Heart right ventricle (tissue), 16 donors: ENCODE measurements at regions not wholly inside any gene's neighbourhood (a gene's known extent, or its start where the extent isn't known, plus 50 kb on each side); places are given as distances from the start of the nearest gene placed in this dataset.

Experiments
- ATAC-seq, 8 donors: fragments of 200-7000 bp; cut with Tn5 transposase; one replicate each; pipeline ENCODE4 v1.9.1; 2020; ENCODE audit warnings: mild to moderate bottlenecking in 8 of 8, moderate library complexity in 8 of 8, moderate number of reproducible peaks in 1 of 8
- DNase-seq, 2 donors: peaks; one replicate each; pipeline ENCODE4 v3.0.0-alpha.2; 2020
- H3K27ac ChIP-seq, 10 donors: fragments of 200-600 bp; sonication (generic) in 2 of 10; one replicate each; pipeline versions ENCODE4 v1.5.0 to v1.8.0; 2020 to 2022; ENCODE audit warnings: mild to moderate bottlenecking in 3 of 10
- H3K27me3 ChIP-seq, 7 donors: fragments of 200-600 bp; one replicate each; pipeline ENCODE4 v1.8.0; 2021 to 2022; ENCODE audit warnings: mild to moderate bottlenecking in 2 of 7
- H3K36me3 ChIP-seq, 9 donors: fragments of 200-600 bp; sonication (generic) in 1 of 9; one replicate each; pipeline versions ENCODE4 v1.5.0 to v1.8.0; 2020 to 2022; ENCODE audit warnings: mild to moderate bottlenecking in 2 of 9
- H3K4me1 ChIP-seq, 9 donors: fragments of 200-600 bp; sonication (generic) in 1 of 9; one replicate each; pipeline versions ENCODE4 v1.5.0 to v1.8.0; 2020 to 2022; ENCODE audit warnings: mild to moderate bottlenecking in 4 of 9
- H3K4me3 ChIP-seq, 10 donors: fragments of 200-600 bp; sonication (generic) in 2 of 10; one replicate each; pipeline versions ENCODE4 v1.5.0 to v1.8.0; 2020 to 2022; ENCODE audit warnings: mild to moderate bottlenecking in 7 of 10, moderate library complexity in 2 of 10
- H3K9me3 ChIP-seq, 11 donors: fragments of 200-600 bp in 10 of 11; sonication (generic) in 2 of 11; one replicate each; pipeline versions ENCODE4 v1.5.0 to v1.8.0; 2013 to 2022; ENCODE audit warnings: mild to moderate bottlenecking in 2 of 11, control low read depth in 1 of 11, moderate library complexity in 1 of 11
- WGBS, 2 donors: extraction: QIAGEN DNeasy Blood & Tissue Kit; methylation state at CpG; one replicate each; pipeline ENCODE4 v1.1.7; 2013; ENCODE audit warnings: inconsistent platforms in 1 of 2; 5-methylcytosine and 5-hydroxymethylcytosine counted together
- intact Hi-C, 10 donors: fragments of 100-400 bp; cut with DNase I; formaldehyde crosslinking; loops; one replicate each; pipeline versions ENCODE4 v1.11.1 to v1.14.2; 2022
- TF ChIP-seq, protein P1 (sequence below), 9 donors: fragments of 200-600 bp; sonication (generic) in 2 of 9; IDR thresholded peaks; one replicate each; pipeline versions ENCODE4 v1.5.0 to v1.8.0; 2021 to 2022; ENCODE audit warnings: antibody characterized with exemption in 9 of 9, mild to moderate bottlenecking in 5 of 9, moderate library complexity in 1 of 9
- donor health status: Arrhythmogenic right ventricular cardiomyopathy.
- donor health status: ischemic (EF 13 %, LVEDD 7.1; RV severe dilation, severe dysfunction).
- donor health status: healthy with polysubstance abuse.
- donor health status: DM: no; HTN: yes; CAD: no.
- donor health status: DM: no; HTN: no; CAD: no.
- donor health status: ischemic (EF 25% LVEDD 6.9; RV normal size, moderate dysfunction).
- donor health status: ischemic (EF 25% LVEDD 5.7; RV mildly dilated, moderate dysfunction).
- donor health status: healthy.
- donor health status: DM: yes; HTN: yes; CAD: no.
- donor health status: Ischemic cardiomyopathy.
- donor health status: ischemic (EF 35%, LVEDD 5.7; RV mildly dilated, moderate dysfunction).
- donor health status: nonischemic (EF 11% LVEDD 7.7; RV severe dilation, severe dysfunction).
- donor health status: DM: yes; HTN: yes; CAD: no.
- donor health status: PGD.
- donor health status: ischemic (EF 29% LVEDD 5.4; RV normal size, mild dysfunction).
- donor health status: nonischemic (EF 23%, LVEDD 6.1; RV moderate dilation, normal function).

DNA sequence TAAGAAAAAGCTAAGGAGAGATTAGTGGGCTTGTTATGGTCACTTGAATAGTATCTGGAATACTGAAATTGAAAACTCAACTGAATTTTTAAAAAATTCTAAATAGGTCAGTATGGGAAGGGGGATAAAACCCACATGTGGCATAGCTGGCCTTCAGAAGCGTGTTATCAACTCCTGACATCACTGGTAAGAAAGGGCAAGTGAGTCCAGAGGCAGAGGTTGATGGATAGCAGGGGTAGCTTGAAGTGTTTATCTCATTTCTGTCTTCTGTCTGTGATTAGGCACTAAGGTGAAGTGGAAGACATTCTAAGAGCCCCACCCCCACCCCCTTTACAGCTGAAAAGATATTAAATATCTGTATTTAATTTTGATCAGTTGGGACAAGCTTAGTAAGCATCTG lies 261.4 kb upstream of the TMTC1 start:
- ATAC-seq: no peak
- Histone ChIP-seq H3K27me3 (no peaks in the 10 kb centered on the region), H3K4me1 (no peaks in the 10 kb centered on the region), H3K27ac (no peak overlapping the region), H3K4me3 (no peak overlapping the region), H3K9me3 (no peaks in the 10 kb centered on the region), H3K36me3 (no peaks in the 10 kb centered on the region)
- intact Hi-C loops: no loop called here
- DNase-seq: no peak
- TF ChIP-seq, protein P1, sequence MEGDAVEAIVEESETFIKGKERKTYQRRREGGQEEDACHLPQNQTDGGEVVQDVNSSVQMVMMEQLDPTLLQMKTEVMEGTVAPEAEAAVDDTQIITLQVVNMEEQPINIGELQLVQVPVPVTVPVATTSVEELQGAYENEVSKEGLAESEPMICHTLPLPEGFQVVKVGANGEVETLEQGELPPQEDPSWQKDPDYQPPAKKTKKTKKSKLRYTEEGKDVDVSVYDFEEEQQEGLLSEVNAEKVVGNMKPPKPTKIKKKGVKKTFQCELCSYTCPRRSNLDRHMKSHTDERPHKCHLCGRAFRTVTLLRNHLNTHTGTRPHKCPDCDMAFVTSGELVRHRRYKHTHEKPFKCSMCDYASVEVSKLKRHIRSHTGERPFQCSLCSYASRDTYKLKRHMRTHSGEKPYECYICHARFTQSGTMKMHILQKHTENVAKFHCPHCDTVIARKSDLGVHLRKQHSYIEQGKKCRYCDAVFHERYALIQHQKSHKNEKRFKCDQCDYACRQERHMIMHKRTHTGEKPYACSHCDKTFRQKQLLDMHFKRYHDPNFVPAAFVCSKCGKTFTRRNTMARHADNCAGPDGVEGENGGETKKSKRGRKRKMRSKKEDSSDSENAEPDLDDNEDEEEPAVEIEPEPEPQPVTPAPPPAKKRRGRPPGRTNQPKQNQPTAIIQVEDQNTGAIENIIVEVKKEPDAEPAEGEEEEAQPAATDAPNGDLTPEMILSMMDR (IDR thresholded peaks at IDR 0.05): no peak
- 56 to 65% methylated on average over 1 of the region's 1 CpG for WGBS, 2 donors

DNA sequence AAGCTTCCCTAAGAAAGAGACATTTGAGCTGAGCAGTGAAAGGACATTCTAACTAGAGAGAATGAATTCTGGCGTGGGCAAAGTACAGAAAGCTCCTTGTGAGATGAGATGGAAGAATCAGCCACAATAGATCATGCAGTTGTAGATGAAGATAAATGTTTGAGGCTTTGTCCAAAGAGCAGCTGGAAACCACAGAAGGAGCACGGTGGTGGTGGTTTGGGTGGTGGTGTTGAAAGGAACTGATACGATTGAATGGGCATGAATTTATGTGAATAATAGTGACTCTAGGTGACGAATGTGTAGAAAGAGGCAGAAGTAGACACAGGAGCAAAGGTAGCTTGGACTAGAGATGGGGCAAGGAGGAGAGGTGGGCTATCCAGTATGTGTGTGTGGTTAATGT lies 260.5 kb upstream of the TMTC1 start:
- no peak for DNase-seq

DNA sequence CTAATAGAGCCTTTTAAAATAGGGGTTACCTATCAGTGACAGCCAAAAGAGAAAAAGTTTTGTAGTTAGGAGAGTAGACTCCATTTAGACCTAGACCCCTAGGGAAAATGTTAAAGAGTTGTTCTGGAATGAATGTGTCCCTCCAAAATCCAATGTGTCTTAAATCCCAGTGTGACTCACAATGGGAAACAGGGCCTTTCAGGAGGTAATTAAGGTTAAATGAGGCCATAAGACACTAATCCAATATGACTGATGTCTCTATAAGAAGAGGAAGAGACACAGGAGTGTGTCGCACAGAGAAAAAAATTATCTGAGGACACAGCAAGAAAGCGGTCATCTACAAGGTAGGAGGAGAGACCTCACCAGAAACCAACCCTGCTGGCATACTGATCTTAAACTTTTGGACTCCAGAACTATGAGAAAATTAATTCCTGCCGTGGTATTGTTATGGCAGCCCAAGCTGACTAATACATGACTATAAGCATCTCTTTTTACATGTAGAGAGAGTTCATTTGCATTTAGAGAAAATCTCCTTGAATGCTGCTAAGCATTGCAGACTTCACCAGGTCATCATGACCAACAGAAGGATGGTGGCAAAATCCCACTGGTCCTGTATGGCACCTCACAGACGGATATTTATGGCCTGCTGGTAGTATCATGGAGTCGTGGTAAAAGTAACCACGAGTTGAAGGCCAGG lies 259.6 kb upstream of the TMTC1 start:
- 90 to 92% methylated on average over 6 of the region's 6 CpGs for WGBS, 2 donors
- Histone ChIP-seq H3K27me3 (no peaks in the 10 kb centered on the region), H3K36me3 (no peaks in the 10 kb centered on the region), H3K27ac (no peak overlapping the region), H3K9me3 (no peaks in the 10 kb centered on the region), H3K4me1 (no peaks in the 10 kb centered on the region), H3K4me3 (no peak overlapping the region)
- TF ChIP-seq, protein P1 (IDR thresholded peaks at IDR 0.05): no peak
- ATAC-seq: no peak
- no peak for DNase-seq
- intact Hi-C loops: no loop called here

More for the DNA sequence above, 260.5 kb upstream of the TMTC1 start:
- no peaks in the 10 kb centered on the region for H3K9me3 ChIP-seq
- ATAC-seq: no peak
- H3K27ac ChIP-seq: no peak overlapping the region
- no peaks in the 10 kb centered on the region for H3K4me1 ChIP-seq
- no peaks in the 10 kb centered on the region for H3K36me3 ChIP-seq
- 88 to 89% methylated on average over 4 of the region's 4 CpGs for WGBS, 2 donors
- intact Hi-C loops: no loop called here
- no peak overlapping the region for H3K4me3 ChIP-seq
- H3K27me3 ChIP-seq: no peaks in the 10 kb centered on the region
- TF ChIP-seq, protein P1 (IDR thresholded peaks at IDR 0.05): no peak

DNA sequence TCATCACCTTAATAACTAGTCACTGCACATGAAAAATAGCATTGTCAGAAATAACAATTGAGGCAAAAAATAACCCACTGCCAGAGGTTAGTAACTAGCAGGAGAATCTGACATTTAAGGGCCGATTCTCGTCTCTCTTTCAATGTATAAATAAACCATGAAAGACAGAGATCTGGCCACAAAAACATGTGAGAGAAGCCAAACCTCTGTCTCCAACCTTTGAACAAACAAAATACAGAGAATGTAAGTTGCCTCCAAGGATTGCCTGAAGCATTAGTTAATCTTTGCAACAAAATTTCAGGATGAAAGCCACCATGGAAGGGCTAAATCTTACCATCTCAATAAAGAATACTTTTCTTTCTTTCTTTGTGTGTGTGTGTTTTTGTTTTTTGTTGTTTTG lies 257.4 kb upstream of the TMTC1 start:
- peaks cover 0 to 4% (median 0%) of the 10 kb centered on the region in 11 donors for H3K9me3 ChIP-seq
- TF ChIP-seq, protein P1 (IDR thresholded peaks at IDR 0.05): no peak
- no peaks in the 10 kb centered on the region for H3K4me1 ChIP-seq
- 69% methylated on average over 2 of the region's 2 CpGs for WGBS, 2 donors
- H3K27me3 ChIP-seq: no peaks in the 10 kb centered on the region
- H3K4me3 ChIP-seq: no peak overlapping the region
- H3K36me3 ChIP-seq: no peaks in the 10 kb centered on the region
- DNase-seq (no peak), ATAC-seq (no peak)
- intact Hi-C loops: no loop called here
- H3K27ac ChIP-seq: no peak overlapping the region
